ENCODE measurements at regions not wholly inside any gene's neighbourhood (a gene's known extent, or its start where the extent isn't known, plus 50 kb on each side); places are given as distances from the start of the nearest gene placed in this dataset.

GRCh38 chr10:125584954-125585353 lies 98.0 kb downstream of the TEX36 start:
- no peak for DNase-seq (ENCODE audit: low read depth)
- H3K4me3 ChIP-seq (ENCODE audit: low read depth, low read length): no peak overlapping the region
- TF ChIP-seq, protein P1, sequence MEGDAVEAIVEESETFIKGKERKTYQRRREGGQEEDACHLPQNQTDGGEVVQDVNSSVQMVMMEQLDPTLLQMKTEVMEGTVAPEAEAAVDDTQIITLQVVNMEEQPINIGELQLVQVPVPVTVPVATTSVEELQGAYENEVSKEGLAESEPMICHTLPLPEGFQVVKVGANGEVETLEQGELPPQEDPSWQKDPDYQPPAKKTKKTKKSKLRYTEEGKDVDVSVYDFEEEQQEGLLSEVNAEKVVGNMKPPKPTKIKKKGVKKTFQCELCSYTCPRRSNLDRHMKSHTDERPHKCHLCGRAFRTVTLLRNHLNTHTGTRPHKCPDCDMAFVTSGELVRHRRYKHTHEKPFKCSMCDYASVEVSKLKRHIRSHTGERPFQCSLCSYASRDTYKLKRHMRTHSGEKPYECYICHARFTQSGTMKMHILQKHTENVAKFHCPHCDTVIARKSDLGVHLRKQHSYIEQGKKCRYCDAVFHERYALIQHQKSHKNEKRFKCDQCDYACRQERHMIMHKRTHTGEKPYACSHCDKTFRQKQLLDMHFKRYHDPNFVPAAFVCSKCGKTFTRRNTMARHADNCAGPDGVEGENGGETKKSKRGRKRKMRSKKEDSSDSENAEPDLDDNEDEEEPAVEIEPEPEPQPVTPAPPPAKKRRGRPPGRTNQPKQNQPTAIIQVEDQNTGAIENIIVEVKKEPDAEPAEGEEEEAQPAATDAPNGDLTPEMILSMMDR (IDR thresholded peaks at IDR 0.05; ENCODE audit: control insufficient read depth, extremely low read depth, insufficient read depth): no peak

DNA sequence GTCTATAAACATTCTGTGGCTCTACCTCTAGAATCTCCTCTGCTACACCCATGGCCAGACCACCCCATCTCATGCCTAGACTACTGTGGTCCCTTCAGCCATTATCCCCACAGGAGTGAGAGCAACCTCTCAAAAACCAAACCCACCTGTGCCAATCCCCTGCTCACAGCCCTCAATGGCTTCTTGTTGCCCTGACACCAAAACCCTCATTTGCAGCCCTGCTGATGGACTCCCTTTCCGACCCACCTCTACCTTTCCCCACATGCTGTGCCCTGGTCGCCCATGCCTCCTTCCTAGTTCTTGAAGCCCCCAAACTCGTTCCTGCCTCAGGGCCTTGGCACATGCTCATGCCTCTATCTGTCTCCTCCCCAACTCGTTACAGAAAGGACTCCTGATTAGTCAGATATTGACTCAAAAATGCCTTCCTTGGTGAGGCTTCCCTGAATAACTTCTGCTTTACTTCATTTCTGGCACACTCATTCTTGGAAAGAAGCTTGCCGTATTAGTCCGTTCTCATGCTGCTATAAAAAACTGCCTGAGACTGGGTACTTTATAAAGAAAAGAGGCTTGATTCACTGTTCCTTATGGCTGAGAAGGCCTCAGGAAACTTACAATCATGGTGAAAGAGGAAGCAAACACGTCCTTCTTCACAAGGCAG lies 104.2 kb downstream of the TEX36 start:
- no peak for DNase-seq (ENCODE audit: low read depth)
- TF ChIP-seq, protein P1 (IDR thresholded peaks at IDR 0.05; ENCODE audit: control insufficient read depth, extremely low read depth, insufficient read depth): no peak
- no peak overlapping the region for H3K4me3 ChIP-seq (ENCODE audit: low read depth, low read length)

DNA sequence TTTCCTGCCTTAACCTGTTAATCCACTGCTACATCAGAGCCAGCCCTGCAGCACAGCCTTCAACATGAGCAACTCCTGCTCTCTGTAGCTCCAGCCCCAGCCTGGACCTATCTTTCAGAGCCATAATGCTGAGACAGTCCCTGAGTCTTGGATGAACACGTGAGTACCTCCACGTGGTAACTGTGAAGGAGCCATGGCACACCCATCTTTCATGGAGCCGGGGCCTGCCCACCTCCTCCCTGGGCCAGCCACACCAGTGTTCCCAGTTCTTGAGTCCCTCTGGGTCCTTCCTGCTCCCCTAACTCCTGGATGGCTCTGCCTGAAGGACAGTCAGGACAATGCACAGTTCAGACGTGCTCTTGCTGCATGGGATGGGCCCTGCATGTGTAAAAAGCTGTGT lies 107.1 kb downstream of the TEX36 start:
- no peak overlapping the region for H3K4me3 ChIP-seq (ENCODE audit: low read depth, low read length)
- TF ChIP-seq, protein P1 (IDR thresholded peaks at IDR 0.05; ENCODE audit: control insufficient read depth, extremely low read depth, insufficient read depth): no peak
- DNase-seq (ENCODE audit: low read depth): no peak

DNA sequence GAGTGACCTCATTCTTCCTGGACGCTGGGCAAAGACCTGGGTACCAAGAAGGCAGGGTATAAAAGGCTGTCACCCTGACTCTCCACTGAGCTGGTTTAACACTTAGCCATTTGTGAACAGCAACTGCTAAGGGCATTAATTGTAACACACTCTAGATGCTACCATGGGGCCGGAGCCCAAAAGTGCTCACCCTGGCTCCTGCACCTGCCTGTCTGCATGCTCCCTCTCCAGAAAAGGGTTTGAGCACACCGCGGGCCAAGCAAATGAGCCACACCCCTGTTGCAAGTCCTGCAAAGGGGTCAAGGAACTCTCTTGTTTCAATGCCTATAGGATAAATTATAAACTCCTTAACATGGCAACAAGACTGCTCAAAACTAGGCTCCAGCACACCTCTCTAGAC lies 114.8 kb downstream of the TEX36 start:
- H3K4me3 ChIP-seq (ENCODE audit: low read depth, low read length): no peak overlapping the region
- DNase-seq (ENCODE audit: low read depth): no peak
- TF ChIP-seq, protein P1 (IDR thresholded peaks at IDR 0.05; ENCODE audit: control insufficient read depth, extremely low read depth, insufficient read depth): no peak

- TF ChIP-seq, protein P1 (IDR thresholded peaks at IDR 0.05; ENCODE audit: control insufficient read depth, extremely low read depth, insufficient read depth): no peak
- no peak for DNase-seq (ENCODE audit: low read depth)
- no peak overlapping the region for H3K4me3 ChIP-seq (ENCODE audit: low read depth, low read length)
Observed at GRCh38 chr10:125567529-125567928, 115.4 kb downstream of the TEX36 start.

- H3K4me3 ChIP-seq (ENCODE audit: low read depth, low read length): no peak overlapping the region
- TF ChIP-seq, protein P1 (IDR thresholded peaks at IDR 0.05; ENCODE audit: control insufficient read depth, extremely low read depth, insufficient read depth): no peak
- no peak for DNase-seq (ENCODE audit: low read depth)
Observed at GRCh38 chr10:125565046-125565445, 117.9 kb downstream of the TEX36 start.

DNA sequence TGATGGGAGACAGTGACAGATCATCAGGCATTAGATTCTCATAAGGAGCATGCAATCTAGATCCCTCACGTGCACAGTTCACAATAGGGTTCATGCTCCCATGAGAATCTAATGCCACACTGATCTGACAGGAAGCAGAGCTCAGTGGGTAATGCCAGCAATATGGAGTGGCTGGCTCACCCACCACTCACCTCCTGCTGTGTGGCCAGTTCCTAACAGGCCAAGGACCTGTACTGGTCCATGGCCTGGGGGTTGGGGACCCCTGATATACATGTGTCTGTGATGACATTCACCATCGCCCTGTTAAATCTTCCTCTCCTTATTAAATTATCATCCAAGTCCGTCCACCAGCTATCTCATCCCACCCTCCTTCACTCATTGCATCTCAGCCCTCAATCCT lies 118.4 kb downstream of the TEX36 start:
- DNase-seq (ENCODE audit: low read depth): no peak
- TF ChIP-seq, protein P1 (IDR thresholded peaks at IDR 0.05; ENCODE audit: control insufficient read depth, extremely low read depth, insufficient read depth): no peak
- no peak overlapping the region for H3K4me3 ChIP-seq (ENCODE audit: low read depth, low read length)
